ENCODE measurements at regions not wholly inside any gene's neighbourhood (a gene's known extent, or its start where the extent isn't known, plus 50 kb on each side); places are given as distances from the start of the nearest gene placed in this dataset.

DNA sequence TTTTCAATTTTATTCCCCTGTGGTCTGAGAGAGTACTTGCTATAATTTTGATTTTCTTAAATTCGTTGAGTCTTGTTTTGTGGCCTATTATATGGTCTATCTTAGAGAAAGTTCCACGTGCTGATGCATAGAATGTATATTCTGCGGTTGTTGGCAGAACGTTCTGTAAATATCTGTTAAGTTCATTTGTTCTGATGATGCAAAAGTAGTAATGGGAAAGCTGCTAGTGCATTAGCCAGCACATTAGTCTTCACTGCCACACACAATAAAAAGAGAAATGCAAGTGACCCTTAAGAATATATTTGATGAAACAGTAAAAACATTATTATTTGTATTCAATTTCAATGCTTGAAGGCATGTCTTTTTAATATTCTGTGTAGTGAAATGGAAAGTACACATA lies 84.8 kb downstream of the GTPBP8 start:
- H3K56ac ChIP-seq (ENCODE audit: insufficient read length, low read depth, low read length) = no peak overlapping the region
- Mint-ChIP-seq H3K9me3 (no peaks in the 10 kb centered on the region), H3K4me1 (peaks cover 11 to 12% of the 10 kb centered on the region in 2 experiments), H3K27ac (no peak overlapping the region), H3K36me3 (ENCODE audit: insufficient read depth in 1 of 3, low read depth in 3 of 3) (no peaks in the 10 kb centered on the region), H3K27me3 (ENCODE audit: low read depth) (no peaks in the 10 kb centered on the region), H3K4me3 (no peak overlapping the region)
- no peak overlapping the region for H3K4me2 ChIP-seq (ENCODE audit: insufficient read depth, insufficient read length, low read length)
- no peaks in the 10 kb centered on the region for H3K79me1 ChIP-seq (ENCODE audit: insufficient read depth, low read depth, low read length, poor library complexity, severe bottlenecking)
- H4K20me1 ChIP-seq (ENCODE audit: control insufficient read depth, insufficient read depth, insufficient read length) = no peaks in the 10 kb centered on the region
- H3K18ac ChIP-seq (ENCODE audit: insufficient read length, low read depth, low read length) = no peak overlapping the region
- H2BK120ac ChIP-seq (ENCODE audit: low read depth, low read length, poor library complexity, severe bottlenecking) = no peak overlapping the region
- H3K4ac ChIP-seq (ENCODE audit: low read depth, low read length) = no peak overlapping the region
- H2BK12ac ChIP-seq (ENCODE audit: insufficient read length, low read depth, low read length) = no peak overlapping the region
- H3K4me1 ChIP-seq (ENCODE audit: insufficient read depth, low read length) = no peaks in the 10 kb centered on the region
- H3K14ac ChIP-seq (ENCODE audit: insufficient read depth, low read length) = no peak overlapping the region
- H3K27me3 ChIP-seq (ENCODE audit: insufficient read depth, low read length) = no peaks in the 10 kb centered on the region
- no peaks in the 10 kb centered on the region for H3K79me2 ChIP-seq (ENCODE audit: insufficient read depth, low read length)
- DNase-seq = no peak
- H3T11ph ChIP-seq (ENCODE audit: low read length) = no peak overlapping the region
- H4K8ac ChIP-seq (replicated peaks; ENCODE audit: insufficient read length, low read depth, low read length) = no peak overlapping the region
- H4K91ac ChIP-seq (ENCODE audit: insufficient read length, low read depth, low read length) = no peak overlapping the region
- TF ChIP-seq, protein P1, sequence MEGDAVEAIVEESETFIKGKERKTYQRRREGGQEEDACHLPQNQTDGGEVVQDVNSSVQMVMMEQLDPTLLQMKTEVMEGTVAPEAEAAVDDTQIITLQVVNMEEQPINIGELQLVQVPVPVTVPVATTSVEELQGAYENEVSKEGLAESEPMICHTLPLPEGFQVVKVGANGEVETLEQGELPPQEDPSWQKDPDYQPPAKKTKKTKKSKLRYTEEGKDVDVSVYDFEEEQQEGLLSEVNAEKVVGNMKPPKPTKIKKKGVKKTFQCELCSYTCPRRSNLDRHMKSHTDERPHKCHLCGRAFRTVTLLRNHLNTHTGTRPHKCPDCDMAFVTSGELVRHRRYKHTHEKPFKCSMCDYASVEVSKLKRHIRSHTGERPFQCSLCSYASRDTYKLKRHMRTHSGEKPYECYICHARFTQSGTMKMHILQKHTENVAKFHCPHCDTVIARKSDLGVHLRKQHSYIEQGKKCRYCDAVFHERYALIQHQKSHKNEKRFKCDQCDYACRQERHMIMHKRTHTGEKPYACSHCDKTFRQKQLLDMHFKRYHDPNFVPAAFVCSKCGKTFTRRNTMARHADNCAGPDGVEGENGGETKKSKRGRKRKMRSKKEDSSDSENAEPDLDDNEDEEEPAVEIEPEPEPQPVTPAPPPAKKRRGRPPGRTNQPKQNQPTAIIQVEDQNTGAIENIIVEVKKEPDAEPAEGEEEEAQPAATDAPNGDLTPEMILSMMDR (conservative IDR thresholded peaks at IDR 0.05) = no peak
- H2BK15ac ChIP-seq (ENCODE audit: low read depth, low read length) = no peak overlapping the region
- H3K9ac ChIP-seq (ENCODE audit: extremely low read depth, insufficient read length, low read length) = no peak overlapping the region
- no peak overlapping the region for H3K23ac ChIP-seq (ENCODE audit: insufficient read length, low read depth, low read length)
- H2BK20ac ChIP-seq (ENCODE audit: low read depth, low read length, poor library complexity, severe bottlenecking) = no peak overlapping the region
- H2AFZ ChIP-seq (ENCODE audit: low read length) = no peak overlapping the region
- H2AK5ac ChIP-seq (ENCODE audit: insufficient read length, low read length) = no peak overlapping the region
- no peak overlapping the region for H3K27ac ChIP-seq (ENCODE audit: insufficient read length, low read depth, low read length)
- no CpG with 5 or more reads among the region's 4 CpGs for WGBS (ENCODE audit: extremely low coverage, insufficient read length, low lambda C conversion rate)
- H2BK5ac ChIP-seq (ENCODE audit: insufficient read length, low read length) = no peak overlapping the region
- no peaks in the 10 kb centered on the region for H3K9me3 ChIP-seq (ENCODE audit: control insufficient read depth, low read depth, low read length)
- H3K23me2 ChIP-seq (ENCODE audit: insufficient read length, low read depth, low read length, poor library complexity, severe bottlenecking) = no peaks in the 10 kb centered on the region
- no peak overlapping the region for H4K5ac ChIP-seq (ENCODE audit: insufficient read length, low read depth, low read length)
